ENCODE measurements at regions not wholly inside any gene's neighbourhood (a gene's known extent, or its start where the extent isn't known, plus 50 kb on each side); places are given as distances from the start of the nearest gene placed in this dataset.

DNA sequence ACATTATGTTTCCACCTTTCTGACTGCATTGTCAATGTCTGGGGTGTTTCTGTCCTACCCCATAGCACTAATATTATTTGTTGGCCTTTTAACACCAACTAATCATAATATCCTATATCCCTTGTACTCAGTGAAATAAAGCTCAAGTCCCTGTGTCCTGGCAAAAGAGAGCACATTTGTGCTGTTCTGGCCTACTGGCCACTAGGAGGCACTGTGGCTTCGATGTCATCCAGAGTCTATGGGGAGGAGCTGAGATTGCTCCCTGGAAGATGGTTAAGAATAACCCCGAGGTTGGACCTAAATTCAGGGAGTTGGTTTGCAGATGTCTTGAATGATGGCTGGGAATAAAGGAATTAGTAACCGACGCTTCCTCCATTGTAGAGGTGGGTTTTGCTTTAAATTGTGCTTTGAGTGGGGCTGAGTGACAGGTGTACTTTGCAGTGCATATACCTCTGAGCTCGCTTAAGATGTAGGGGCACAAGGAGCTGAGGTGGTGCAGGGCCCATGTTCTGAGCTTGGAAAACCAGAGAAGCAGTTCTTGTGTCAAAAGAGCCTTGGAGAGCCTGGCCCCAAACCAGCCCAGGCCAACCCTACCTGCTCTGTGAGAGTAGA, 191.2 kb upstream of the PRSS1 start:
- H3K4me3 ChIP-seq (ENCODE audit: low read depth, low read length, poor library complexity, severe bottlenecking), result no peak overlapping the region
- ChIA-PET CTCF (interaction anchor here (0.6 to 1.1 kb wide), 6 partner anchors 12 to 206 kb away, joined by 3 to 5 read pairs (median 3); no protein-coding TSS in a partner anchor), POLR2A (ENCODE audit: low non-redundant PET) (no interaction called here)
- intact Hi-C loops (cut with micrococcal nuclease; ENCODE audit: unreplicated experiment), result no loop called here
- TF ChIP-seq CTCF (conservative IDR thresholded peaks at IDR 0.05; ENCODE audit: low read depth, low read length), result peak; percentile 83
- TF ChIP-seq EZH2 (IDR thresholded peaks at IDR 0.05; ENCODE audit: borderline replicate concordance, low read depth, low read length, poor library complexity, severe bottlenecking), result no peak
- no peaks in the 10 kb centered on the region for H3K9me3 ChIP-seq (ENCODE audit: low read depth, low read length, poor library complexity, severe bottlenecking)
- peak; percentile 64 for DNase-seq (ENCODE audit: low spot score)
- H3K36me3 ChIP-seq (ENCODE audit: insufficient read depth, low read length, poor library complexity, severe bottlenecking), result no peaks in the 10 kb centered on the region
- H3K4me1 ChIP-seq (ENCODE audit: insufficient read depth, low read length, poor library complexity, severe bottlenecking), result no peaks in the 10 kb centered on the region
- peaks cover 15% of the 10 kb centered on the region for H3K27me3 ChIP-seq (replicated peaks; ENCODE audit: insufficient read depth, low read depth, low read length, poor library complexity)
- no TSS peak for BruUV-seq (replicated peaks)
- H3K27ac ChIP-seq (ENCODE audit: low read depth, low read length, poor library complexity, severe bottlenecking), result no peak overlapping the region

- Histone ChIP-seq H3K4me1 (ENCODE audit: insufficient read depth, low read length, poor library complexity, severe bottlenecking) (no peaks in the 10 kb centered on the region), H3K27me3 (replicated peaks; ENCODE audit: insufficient read depth, low read depth, low read length, poor library complexity) (peaks cover 7% of the 10 kb centered on the region), H3K27ac (ENCODE audit: low read depth, low read length, poor library complexity, severe bottlenecking) (no peak overlapping the region), H3K36me3 (ENCODE audit: insufficient read depth, low read length, poor library complexity, severe bottlenecking) (no peaks in the 10 kb centered on the region), H3K9me3 (ENCODE audit: low read depth, low read length, poor library complexity, severe bottlenecking) (no peaks in the 10 kb centered on the region), H3K4me3 (ENCODE audit: low read depth, low read length, poor library complexity, severe bottlenecking) (no peak overlapping the region)
- CTCF ChIA-PET, result no interaction called here
- intact Hi-C loops (cut with micrococcal nuclease; ENCODE audit: unreplicated experiment), result no loop called here
- DNase-seq (ENCODE audit: low spot score), result peak; percentile 40
- no peak for TF ChIP-seq CTCF (conservative IDR thresholded peaks at IDR 0.05; ENCODE audit: low read depth, low read length)
- TF ChIP-seq EZH2 (IDR thresholded peaks at IDR 0.05; ENCODE audit: borderline replicate concordance, low read depth, low read length, poor library complexity, severe bottlenecking), result no peak
- no TSS peak for BruUV-seq (replicated peaks)
- POLR2A ChIA-PET (ENCODE audit: low non-redundant PET), result no interaction called here
Measured at GRCh38 chr7:142556740-142557139, 192.5 kb upstream of the PRSS1 start.

- TF ChIP-seq EZH2 (IDR thresholded peaks at IDR 0.05; ENCODE audit: borderline replicate concordance, low read depth, low read length, poor library complexity, severe bottlenecking) (no peak), CTCF (conservative IDR thresholded peaks at IDR 0.05; ENCODE audit: low read depth, low read length) (no peak)
- H3K4me1 ChIP-seq (ENCODE audit: insufficient read depth, low read length, poor library complexity, severe bottlenecking), result no peaks in the 10 kb centered on the region
- H3K4me3 ChIP-seq (ENCODE audit: low read depth, low read length, poor library complexity, severe bottlenecking), result no peak overlapping the region
- no peaks in the 10 kb centered on the region for H3K9me3 ChIP-seq (ENCODE audit: low read depth, low read length, poor library complexity, severe bottlenecking)
- no peaks in the 10 kb centered on the region for H3K36me3 ChIP-seq (ENCODE audit: insufficient read depth, low read length, poor library complexity, severe bottlenecking)
- H3K27ac ChIP-seq (ENCODE audit: low read depth, low read length, poor library complexity, severe bottlenecking), result no peak overlapping the region
- BruUV-seq (replicated peaks), result no TSS peak
- H3K27me3 ChIP-seq (replicated peaks; ENCODE audit: insufficient read depth, low read depth, low read length, poor library complexity), result peaks cover 10% of the 10 kb centered on the region
- POLR2A ChIA-PET (ENCODE audit: low non-redundant PET), result no interaction called here
- CTCF ChIA-PET, result no interaction called here
- DNase-seq (ENCODE audit: low spot score), result no peak
- intact Hi-C loops (cut with micrococcal nuclease; ENCODE audit: unreplicated experiment), result no loop called here
Measured at GRCh38 chr7:142554560-142555532, 194.4 kb upstream of the PRSS1 start.
